ENCODE measurements at regions not wholly inside any gene's neighbourhood (a gene's known extent, or its start where the extent isn't known, plus 50 kb on each side); places are given as distances from the start of the nearest gene placed in this dataset.

GRCh38 chrX:40155589-40156469 lies 58.1 kb upstream of the BCOR start:
- DNase-seq (ENCODE audit: low read depth), result no peak
- ChIA-PET POLR2A (no interaction called here), CTCF (no interaction called here)
- Histone ChIP-seq H3K27me3 (ENCODE audit: control insufficient read depth, insufficient read depth, low read length) (no peaks in the 10 kb centered on the region), H3K4me3 (ENCODE audit: low read depth, low read length) (no peak overlapping the region; the same call in 1 of the 2 replicates), H3K36me3 (ENCODE audit: control insufficient read depth, insufficient read depth, low read length) (no peaks in the 10 kb centered on the region)
- TF ChIP-seq CTCF (IDR thresholded peaks at IDR 0.05; ENCODE audit: insufficient read depth, low read depth, low read length), result no peak

- ChIA-PET CTCF (no interaction called here), POLR2A (interaction anchor here (0.6 kb wide), 1 partner anchor 15 kb away, joined by 3 read pairs; no protein-coding TSS in a partner anchor)
- peak overlapping the region; percentile 29 for H3K4me3 ChIP-seq (ENCODE audit: low read depth, low read length)
- no peaks in the 10 kb centered on the region for H3K36me3 ChIP-seq (ENCODE audit: control insufficient read depth, insufficient read depth, low read length)
- no peak for TF ChIP-seq CTCF (IDR thresholded peaks at IDR 0.05; ENCODE audit: insufficient read depth, low read depth, low read length)
- no peak for DNase-seq (ENCODE audit: low read depth)
- no peaks in the 10 kb centered on the region for H3K27me3 ChIP-seq (ENCODE audit: control insufficient read depth, insufficient read depth, low read length)
Observed at GRCh38 chrX:40154853-40155588, 57.3 kb upstream of the BCOR start.

- ChIA-PET POLR2A (interaction anchor here (0.6 kb wide), 1 partner anchor 15 kb away, joined by 3 read pairs; no protein-coding TSS in a partner anchor), CTCF (no interaction called here)
Observed at GRCh38 chrX:40154250-40154852, 56.6 kb upstream of the BCOR start.

GRCh38 chrX:40153345-40154249 lies 55.8 kb upstream of the BCOR start:
- POLR2A ChIA-PET, result no interaction called here
- Histone ChIP-seq H3K4me3 (ENCODE audit: low read depth, low read length) (peak overlapping the region; percentile 29), H3K27me3 (ENCODE audit: control insufficient read depth, insufficient read depth, low read length) (no peaks in the 10 kb centered on the region), H3K36me3 (ENCODE audit: control insufficient read depth, insufficient read depth, low read length) (no peaks in the 10 kb centered on the region)
- DNase-seq (ENCODE audit: low read depth), result no peak
- CTCF ChIA-PET, result no interaction called here
- no peak for TF ChIP-seq CTCF (IDR thresholded peaks at IDR 0.05; ENCODE audit: insufficient read depth, low read depth, low read length)

More at GRCh38 chrX:40154250-40154852, 56.6 kb upstream of the BCOR start:
- DNase-seq (ENCODE audit: low read depth), result no peak
- no peaks in the 10 kb centered on the region for H3K36me3 ChIP-seq (ENCODE audit: control insufficient read depth, insufficient read depth, low read length)
- H3K4me3 ChIP-seq (ENCODE audit: low read depth, low read length), result peak overlapping the region; percentile 29
- H3K27me3 ChIP-seq (ENCODE audit: control insufficient read depth, insufficient read depth, low read length), result no peaks in the 10 kb centered on the region
- no peak for TF ChIP-seq CTCF (IDR thresholded peaks at IDR 0.05; ENCODE audit: insufficient read depth, low read depth, low read length)

Data from BJ (cell line).